ENCODE measurements at regions not wholly inside any gene's neighbourhood (a gene's known extent, or its start where the extent isn't known, plus 50 kb on each side); places are given as distances from the start of the nearest gene placed in this dataset.
"Not testable (repeated sequence)": the region's sequence is repeated elsewhere in the genome, so short reads cannot be mapped to it uniquely, and the experiment has no call there.

GRCh38 chr5:2094616-2094995 lies 211.9 kb upstream of the IRX4 start:
- no peak overlapping the region for H3K4me3 ChIP-seq
- intact Hi-C loops (cut with DNase I): no loop called here
- no peaks in the 10 kb centered on the region for H3K36me3 ChIP-seq
- DNase-seq: no peak
- H3K9me3 ChIP-seq: no peaks in the 10 kb centered on the region
- no peaks in the 10 kb centered on the region for H3K4me1 ChIP-seq
- no peak for TF ChIP-seq CTCF (IDR thresholded peaks at IDR 0.05)
- peak overlapping the region; percentile 73 for H3K27ac ChIP-seq
- peak; percentile 13 for ATAC-seq
- H3K27me3 ChIP-seq: no peaks in the 10 kb centered on the region

GRCh38 chr5:2093859-2094615 lies 211.3 kb upstream of the IRX4 start:
- H3K9me3 ChIP-seq: no peaks in the 10 kb centered on the region
- intact Hi-C loops (cut with DNase I): no loop called here
- TF ChIP-seq CTCF (IDR thresholded peaks at IDR 0.05): no peak
- no peaks in the 10 kb centered on the region for H3K27me3 ChIP-seq
- peak overlapping the region; percentile 73 for H3K27ac ChIP-seq
- no peak for ATAC-seq
- H3K36me3 ChIP-seq: no peaks in the 10 kb centered on the region
- H3K4me3 ChIP-seq: no peak overlapping the region
- DNase-seq: no peak
- H3K4me1 ChIP-seq: no peaks in the 10 kb centered on the region

- Histone ChIP-seq H3K9me3 (no peaks in the 10 kb centered on the region), H3K4me1 (no peaks in the 10 kb centered on the region), H3K27me3 (no peaks in the 10 kb centered on the region), H3K4me3 (no peak overlapping the region), H3K27ac (no peak overlapping the region), H3K36me3 (no peaks in the 10 kb centered on the region)
- DNase-seq (no peak), ATAC-seq (no peak)
- intact Hi-C loops (cut with DNase I): no loop called here
- TF ChIP-seq CTCF (IDR thresholded peaks at IDR 0.05): no peak
These were observed 209.2 kb upstream of the IRX4 start for GRCh38 chr5:2091921-2092320.

GRCh38 chr5:2087980-2088379 lies 205.3 kb upstream of the IRX4 start:
- no peaks in the 10 kb centered on the region for H3K36me3 ChIP-seq
- intact Hi-C loops (cut with DNase I): no loop called here
- ATAC-seq (no peak), DNase-seq (no peak)
- no peaks in the 10 kb centered on the region for H3K4me1 ChIP-seq
- H3K9me3 ChIP-seq: no peaks in the 10 kb centered on the region
- no peak for TF ChIP-seq CTCF (IDR thresholded peaks at IDR 0.05)
- no peak overlapping the region for H3K27ac ChIP-seq
- no peaks in the 10 kb centered on the region for H3K27me3 ChIP-seq
- no peak overlapping the region for H3K4me3 ChIP-seq

- ATAC-seq: peak; percentile 19
- TF ChIP-seq CTCF (IDR thresholded peaks at IDR 0.05): no peak
- no peaks in the 10 kb centered on the region for H3K36me3 ChIP-seq
- H3K9me3 ChIP-seq: no peaks in the 10 kb centered on the region
- intact Hi-C loops (cut with DNase I): no loop called here
- H3K27me3 ChIP-seq: no peaks in the 10 kb centered on the region
- DNase-seq: no peak
- H3K27ac ChIP-seq: no peak overlapping the region
- H3K4me3 ChIP-seq: no peak overlapping the region
- no peaks in the 10 kb centered on the region for H3K4me1 ChIP-seq
These were observed 192.6 kb upstream of the IRX4 start for GRCh38 chr5:2075365-2075764.

- TF ChIP-seq CTCF (IDR thresholded peaks at IDR 0.05): no peak
These were observed 188.8 kb upstream of the IRX4 start for GRCh38 chr5:2071562-2071961.

GRCh38 chr5:2070787-2071186 lies 188.1 kb upstream of the IRX4 start:
- H3K4me3 ChIP-seq; H3K27ac ChIP-seq; ATAC-seq; H3K9me3 ChIP-seq; H3K27me3 ChIP-seq; H3K4me1 ChIP-seq; H3K36me3 ChIP-seq; DNase-seq; intact Hi-C loops (cut with DNase I): not testable (repeated sequence)

More at GRCh38 chr5:2071562-2071961, 188.8 kb upstream of the IRX4 start:
- DNase-seq (no peak), ATAC-seq (no peak)
- intact Hi-C loops (cut with DNase I): no loop called here
- Histone ChIP-seq H3K9me3 (no peaks in the 10 kb centered on the region), H3K4me1 (no peaks in the 10 kb centered on the region), H3K27ac (no peak overlapping the region), H3K27me3 (no peaks in the 10 kb centered on the region), H3K36me3 (no peaks in the 10 kb centered on the region), H3K4me3 (no peak overlapping the region)

Measured in upper lobe of right lung (tissue), 1 donor.